Neutrophil (primary cell): ENCODE measurements at regions not wholly inside any gene's neighbourhood (a gene's known extent, or its start where the extent isn't known, plus 50 kb on each side); places are given as distances from the start of the nearest gene placed in this dataset.

Experiments
- H3K27ac ChIP-seq: fragments of 200-600 bp; sonication (generic); 2 replicates; pipeline ENCODE4 v1.5.1; 2016; ENCODE audit warnings: mild to moderate bottlenecking, moderate library complexity
- H3K27me3 ChIP-seq: fragments of 200-600 bp; sonication (generic); 2 replicates; pipeline ENCODE4 v1.6.0; 2016; ENCODE audit warnings: mild to moderate bottlenecking
- H3K36me3 ChIP-seq: fragments of 200-600 bp; sonication (generic); 2 replicates; pipeline ENCODE4 v1.5.1; 2017
- H3K4me1 ChIP-seq, 2 experiments: fragments of 200-600 bp in 1 of 2; sonication (generic) in 1 of 2; 1 replicate in 1 of 2; 2 replicates in 1 of 2; pipeline versions ENCODE4 v1.5.1 to v1.6.1; 2013 to 2016; ENCODE audit warnings: low read depth in 1 of 2, low read length in 1 of 2, mild to moderate bottlenecking in 1 of 2, moderate library complexity in 1 of 2; ENCODE audit not compliant: control insufficient read depth in 1 of 2, insufficient read depth in 1 of 2
- H3K4me3 ChIP-seq, 2 experiments: fragments of 200-600 bp in 1 of 2; sonication (generic) in 1 of 2; 1 replicate in 1 of 2; 2 replicates in 1 of 2; pipeline ENCODE4 v1.5.1; 2013 to 2016; ENCODE audit warnings: low read depth in 1 of 2, low read length in 1 of 2, mild to moderate bottlenecking in 1 of 2, moderate library complexity in 1 of 2
- H3K9me3 ChIP-seq: fragments of 200-600 bp; sonication (generic); 2 replicates; pipeline ENCODE4 v1.5.1; 2016
- TF ChIP-seq, protein P1 (sequence below): fragments of 200-600 bp; sonication (generic); IDR thresholded peaks from 2 replicates; pipeline ENCODE4 v1.5.1; 2016; ENCODE audit warnings: antibody characterized with exemption

DNA sequence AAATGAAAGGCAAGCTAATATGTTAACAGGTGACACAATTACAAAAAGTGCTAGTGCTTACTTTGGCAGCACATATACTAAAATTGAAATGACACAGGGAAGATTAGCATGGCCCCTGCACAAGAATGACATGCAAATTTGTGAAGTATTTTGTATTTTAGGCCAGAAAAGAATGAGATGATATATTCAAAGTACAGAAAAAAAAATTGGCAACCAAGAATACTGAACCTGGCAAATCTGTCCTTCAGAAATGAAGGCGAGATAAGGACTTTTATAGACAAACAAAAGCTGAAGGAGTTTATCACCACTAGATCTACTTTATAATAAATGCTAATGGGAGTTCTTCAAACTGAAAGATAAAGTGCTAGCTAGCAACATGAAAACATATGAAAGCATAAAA lies 350.0 kb upstream of the POU3F1 start:
- TF ChIP-seq, protein P1, sequence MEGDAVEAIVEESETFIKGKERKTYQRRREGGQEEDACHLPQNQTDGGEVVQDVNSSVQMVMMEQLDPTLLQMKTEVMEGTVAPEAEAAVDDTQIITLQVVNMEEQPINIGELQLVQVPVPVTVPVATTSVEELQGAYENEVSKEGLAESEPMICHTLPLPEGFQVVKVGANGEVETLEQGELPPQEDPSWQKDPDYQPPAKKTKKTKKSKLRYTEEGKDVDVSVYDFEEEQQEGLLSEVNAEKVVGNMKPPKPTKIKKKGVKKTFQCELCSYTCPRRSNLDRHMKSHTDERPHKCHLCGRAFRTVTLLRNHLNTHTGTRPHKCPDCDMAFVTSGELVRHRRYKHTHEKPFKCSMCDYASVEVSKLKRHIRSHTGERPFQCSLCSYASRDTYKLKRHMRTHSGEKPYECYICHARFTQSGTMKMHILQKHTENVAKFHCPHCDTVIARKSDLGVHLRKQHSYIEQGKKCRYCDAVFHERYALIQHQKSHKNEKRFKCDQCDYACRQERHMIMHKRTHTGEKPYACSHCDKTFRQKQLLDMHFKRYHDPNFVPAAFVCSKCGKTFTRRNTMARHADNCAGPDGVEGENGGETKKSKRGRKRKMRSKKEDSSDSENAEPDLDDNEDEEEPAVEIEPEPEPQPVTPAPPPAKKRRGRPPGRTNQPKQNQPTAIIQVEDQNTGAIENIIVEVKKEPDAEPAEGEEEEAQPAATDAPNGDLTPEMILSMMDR = no peak
- no peaks in the 10 kb centered on the region for H3K36me3 ChIP-seq
- H3K9me3 ChIP-seq = no peaks in the 10 kb centered on the region
- H3K4me3 ChIP-seq = no peak overlapping the region
- H3K27ac ChIP-seq = no peak overlapping the region
- peaks cover 24% of the 10 kb centered on the region in 2 experiments for H3K4me1 ChIP-seq
- H3K27me3 ChIP-seq = no peaks in the 10 kb centered on the region

DNA sequence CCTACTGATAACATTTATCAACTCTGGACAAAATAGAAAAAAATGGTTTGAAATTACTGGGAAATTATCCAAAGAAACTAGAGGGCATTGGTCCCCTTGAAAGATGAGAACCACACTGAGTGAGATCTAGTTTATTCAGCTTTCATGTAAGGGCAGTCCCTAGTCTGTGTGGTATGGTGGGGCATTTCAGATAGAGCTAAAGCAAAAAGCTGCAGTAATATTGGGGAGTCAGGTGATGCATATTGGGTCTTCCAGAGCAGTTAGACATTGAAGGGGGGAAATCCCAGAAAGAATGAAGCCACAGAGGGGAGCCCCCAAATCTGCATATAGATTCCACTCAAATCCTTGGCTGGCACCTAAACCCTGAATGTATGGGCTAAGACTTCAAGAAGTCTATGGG lies 347.7 kb upstream of the POU3F1 start:
- no peak overlapping the region for H3K4me3 ChIP-seq
- H3K36me3 ChIP-seq = no peaks in the 10 kb centered on the region
- H3K9me3 ChIP-seq = no peaks in the 10 kb centered on the region
- peaks cover 39 to 48% of the 10 kb centered on the region in 2 experiments for H3K4me1 ChIP-seq
- H3K27me3 ChIP-seq = no peaks in the 10 kb centered on the region
- H3K27ac ChIP-seq = no peak overlapping the region
- TF ChIP-seq, protein P1 = no peak

DNA sequence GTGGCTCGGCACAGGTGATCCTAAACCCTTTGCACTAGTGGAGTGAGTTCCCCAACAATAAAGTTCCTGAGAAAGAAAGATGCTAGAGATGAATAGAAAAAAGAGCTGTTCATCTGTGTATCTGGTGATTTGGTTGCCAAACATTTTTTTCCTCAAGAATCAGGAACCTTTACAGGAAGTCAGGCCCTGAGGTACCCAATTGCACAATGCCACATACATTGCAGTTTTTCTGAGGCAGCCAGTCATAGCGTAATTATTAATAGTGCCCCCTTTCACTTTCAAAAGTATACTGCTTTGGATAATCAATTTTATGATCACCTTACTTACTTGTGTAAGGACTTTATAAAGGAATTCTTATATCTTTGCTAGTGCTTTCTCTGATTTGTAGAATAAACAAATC lies 346.3 kb upstream of the POU3F1 start:
- peaks cover 39 to 53% of the 10 kb centered on the region in 2 experiments for H3K4me1 ChIP-seq
- H3K36me3 ChIP-seq = no peaks in the 10 kb centered on the region
- no peaks in the 10 kb centered on the region for H3K27me3 ChIP-seq
- TF ChIP-seq, protein P1 = no peak
- H3K4me3 ChIP-seq = peak overlapping the region in 1 of 2 experiments; percentile 36
- H3K9me3 ChIP-seq = no peaks in the 10 kb centered on the region
- H3K27ac ChIP-seq = peak overlapping the region; percentile 89

DNA sequence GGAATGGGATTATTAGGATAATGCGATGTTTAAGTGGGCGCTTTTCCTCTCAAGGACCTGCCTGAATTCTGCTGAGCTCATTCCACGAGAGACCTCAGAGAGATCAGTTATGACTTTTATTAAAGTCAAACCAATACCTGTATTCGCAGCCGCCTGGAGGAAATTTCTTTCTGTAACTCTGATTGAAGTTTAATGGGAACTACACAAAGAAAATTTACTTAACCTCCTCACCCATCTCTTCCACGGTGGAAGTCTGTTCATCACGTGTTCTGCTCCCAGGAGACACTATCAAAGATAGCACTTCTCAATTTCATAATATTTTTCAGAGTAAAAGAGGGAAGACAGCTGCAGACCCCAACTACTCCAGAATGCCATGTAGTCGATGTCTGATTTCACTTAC lies 334.7 kb upstream of the POU3F1 start:
- no peaks in the 10 kb centered on the region for H3K9me3 ChIP-seq
- no peak overlapping the region for H3K27ac ChIP-seq
- no peak overlapping the region for H3K4me3 ChIP-seq
- H3K4me1 ChIP-seq = no peaks in the 10 kb centered on the region
- TF ChIP-seq, protein P1 = no peak
- H3K27me3 ChIP-seq = no peaks in the 10 kb centered on the region
- H3K36me3 ChIP-seq = no peaks in the 10 kb centered on the region

DNA sequence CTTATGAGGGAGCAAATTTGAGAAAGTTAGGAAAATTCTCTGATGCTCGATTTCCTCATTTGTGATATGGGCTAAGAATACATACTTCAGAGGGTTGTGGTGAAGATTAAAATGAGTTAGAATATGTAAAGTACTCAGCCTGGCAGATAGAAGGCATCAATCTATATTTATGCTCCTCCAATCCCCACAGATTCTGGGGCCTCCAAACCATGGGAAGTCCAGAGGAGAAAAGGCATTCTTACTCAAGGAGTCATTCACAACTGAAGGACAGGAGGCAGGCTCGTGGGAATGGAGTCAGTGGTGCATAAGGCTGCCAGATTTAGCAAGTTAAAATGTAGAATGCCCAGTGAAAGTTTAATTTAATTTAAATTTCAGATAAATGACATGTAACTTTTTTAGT lies 330.0 kb upstream of the POU3F1 start:
- Histone ChIP-seq H3K9me3 (peaks cover 7% of the 10 kb centered on the region), H3K27ac (no peak overlapping the region), H3K4me3 (no peak overlapping the region), H3K27me3 (no peaks in the 10 kb centered on the region), H3K36me3 (no peaks in the 10 kb centered on the region), H3K4me1 (no peaks in the 10 kb centered on the region)
- TF ChIP-seq, protein P1 = no peak

DNA sequence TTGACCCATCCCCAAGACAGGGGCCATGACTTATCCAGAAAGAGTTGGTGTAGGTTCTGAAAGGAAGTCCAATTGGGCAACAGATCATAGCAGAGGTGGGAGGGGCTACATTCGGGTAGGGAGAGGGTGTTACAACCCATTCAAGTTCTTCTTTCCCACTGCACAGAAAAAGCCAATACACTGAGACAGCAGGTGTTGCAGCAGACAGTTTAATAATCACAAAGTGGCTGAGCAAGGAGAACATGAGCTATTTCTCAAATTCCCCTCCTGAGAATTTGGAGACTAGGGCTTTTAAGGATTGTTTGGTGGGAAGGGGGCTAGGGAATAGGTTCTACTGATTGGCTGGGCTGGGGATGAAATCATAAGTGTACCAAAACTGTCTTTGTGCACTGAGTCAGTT lies 328.4 kb upstream of the POU3F1 start:
- Histone ChIP-seq H3K27me3 (no peaks in the 10 kb centered on the region), H3K36me3 (no peaks in the 10 kb centered on the region), H3K4me1 (no peaks in the 10 kb centered on the region), H3K9me3 (peaks cover 7% of the 10 kb centered on the region), H3K27ac (no peak overlapping the region), H3K4me3 (no peak overlapping the region)
- TF ChIP-seq, protein P1 = no peak
